Neural cell (in vitro differentiated cells): ENCODE measurements at regions not wholly inside any gene's neighbourhood (a gene's known extent, or its start where the extent isn't known, plus 50 kb on each side); places are given as distances from the start of the nearest gene placed in this dataset.

Experiments
- H2AFZ ChIP-seq: fragments of 200-600, 300-800 bp; sonication (generic), shearing (Covaris generic); 2 replicates; pipeline ENCODE4 v1.6.0; 2014; ENCODE audit warnings: low read depth, mild to moderate bottlenecking, antibody characterized with exemption, low read length, moderate library complexity
- H3F3A ChIP-seq: fragments of 200-600 bp; shearing (Covaris generic); 2 replicates; pipeline ENCODE4 v1.6.1; 2016; ENCODE audit warnings: mild to moderate bottlenecking, moderate library complexity, mixed read lengths, antibody characterized with exemption, low read length; ENCODE audit not compliant: insufficient read depth, poor library complexity, severe bottlenecking
- H3K27ac ChIP-seq: fragments of 200-600, 300-800 bp; sonication (generic), shearing (Covaris generic); 2 replicates; pipeline ENCODE4 v1.5.1; 2014; ENCODE audit warnings: mild to moderate bottlenecking, low read length, moderate library complexity
- H3K27me3 ChIP-seq: fragments of 300-800, 200-600 bp; sonication (generic), shearing (Covaris generic); 2 replicates; pipeline ENCODE4 v1.6.0; 2014; ENCODE audit warnings: mild to moderate bottlenecking, low read depth, low read length, moderate library complexity; ENCODE audit not compliant: insufficient read depth
- H3K36me3 ChIP-seq: fragments of 300-800, 200-600 bp; sonication (generic), shearing (Covaris generic); 2 replicates; pipeline ENCODE4 v1.5.1; 2014; ENCODE audit warnings: mild to moderate bottlenecking, antibody characterized with exemption, low read length, moderate library complexity; ENCODE audit not compliant: insufficient read depth
- H3K4me2 ChIP-seq: fragments of 300-800, 200-600 bp; sonication (generic), shearing (Covaris generic); 2 replicates; pipeline ENCODE4 v1.6.0; 2014; ENCODE audit warnings: mild to moderate bottlenecking, low read length
- H3K4me3 ChIP-seq: fragments of 300-800, 200-600 bp; sonication (generic), shearing (Covaris generic); 2 replicates; pipeline ENCODE4 v1.5.1; 2014; ENCODE audit warnings: mild to moderate bottlenecking, low read length, moderate library complexity
- H3K79me2 ChIP-seq: fragments of 200-600 bp; shearing (Covaris generic); replicated peaks from 2 replicates; pipeline ENCODE4 v1.6.0; 2014; ENCODE audit warnings: mild to moderate bottlenecking, low read length, moderate library complexity; ENCODE audit not compliant: insufficient read depth
- H3K9ac ChIP-seq: fragments of 300-800, 200-600 bp; sonication (generic), shearing (Covaris generic); 2 replicates; pipeline ENCODE4 v1.6.1; 2016; ENCODE audit warnings: mild to moderate bottlenecking, low read length, mixed read lengths
- H3K9me2 ChIP-seq: fragments of 200-600 bp; shearing (Covaris generic); 2 replicates; pipeline ENCODE4 v1.6.1; 2016; ENCODE audit warnings: mild to moderate bottlenecking, low read length, mixed read lengths; ENCODE audit not compliant: insufficient read depth
- H3K9me3 ChIP-seq: fragments of 200-600, 300-800 bp; sonication (generic), shearing (Covaris generic); 2 replicates; pipeline ENCODE4 v1.6.1; 2016; ENCODE audit warnings: mild to moderate bottlenecking, mixed run types, low read length, moderate library complexity, mixed read lengths
- H4K20me1 ChIP-seq: fragments of 200-600 bp; shearing (Covaris generic); 2 replicates; pipeline ENCODE4 v1.6.1; 2016; ENCODE audit warnings: mild to moderate bottlenecking, mixed run types; ENCODE audit not compliant: insufficient read depth
- CTCF ChIP-seq: fragments of 450-650 bp; IDR thresholded peaks from 2 replicates; pipeline ENCODE4 v1.5.1; 2014; ENCODE audit warnings: antibody characterized with exemption, mild to moderate bottlenecking, moderate library complexity; ENCODE audit not compliant: poor library complexity, severe bottlenecking
- EP300 ChIP-seq: fragments of 450-650 bp; conservative IDR thresholded peaks from 2 replicates; pipeline ENCODE4 v1.6.1; 2014; ENCODE audit warnings: antibody characterized with exemption, mild to moderate bottlenecking, moderate library complexity; ENCODE audit not compliant: poor library complexity, severe bottlenecking
- EZH2 ChIP-seq: fragments of 200-600, 300-800 bp; shearing (Covaris generic), sonication (generic); IDR thresholded peaks from 2 replicates; pipeline ENCODE4 v1.6.1; 2014; ENCODE audit warnings: antibody characterized with exemption, low read length, borderline replicate concordance, mild to moderate bottlenecking; ENCODE audit not compliant: insufficient read depth, poor library complexity, severe bottlenecking
- MXI1 ChIP-seq: fragments of 450-650 bp; conservative IDR thresholded peaks from 2 replicates; pipeline ENCODE4 v1.6.1; 2014; ENCODE audit warnings: antibody characterized with exemption, mild to moderate bottlenecking; ENCODE audit not compliant: poor library complexity, severe bottlenecking
- POLR2AphosphoS5 ChIP-seq: IDR thresholded peaks from 2 replicates; pipeline ENCODE4 v1.6.1; 2012
- RAD21 ChIP-seq: fragments of 450-650 bp; conservative IDR thresholded peaks from 2 replicates; pipeline ENCODE4 v1.6.1; 2014; ENCODE audit warnings: antibody characterized with exemption, mild to moderate bottlenecking, moderate library complexity
- REST ChIP-seq: IDR thresholded peaks from 2 replicates; pipeline ENCODE4 v1.6.1; 2012; ENCODE audit warnings: borderline replicate concordance
- SMC3 ChIP-seq: fragments of 450-650 bp; conservative IDR thresholded peaks from 2 replicates; pipeline ENCODE4 v1.6.1; 2014; ENCODE audit warnings: antibody characterized with exemption, mild to moderate bottlenecking, moderate library complexity; ENCODE audit not compliant: poor library complexity
- TAF1 ChIP-seq: IDR thresholded peaks from 2 replicates; pipeline ENCODE4 v1.6.1; 2012; ENCODE audit warnings: low read depth

GRCh38 chr5:17879276-17879675 lies 245.0 kb downstream of the TAF11L14 start:
- no peak for TF ChIP-seq EP300
- H3K4me3 ChIP-seq, result no peak overlapping the region

GRCh38 chr5:17880869-17881268 lies 246.6 kb downstream of the TAF11L14 start:
- no peaks in the 10 kb centered on the region for H3K79me2 ChIP-seq
- H3K36me3 ChIP-seq, result no peaks in the 10 kb centered on the region
- H3F3A ChIP-seq, result no peaks in the 10 kb centered on the region
- H2AFZ ChIP-seq, result no peak overlapping the region
- no peak overlapping the region for H3K9ac ChIP-seq
- no peak overlapping the region for H3K4me2 ChIP-seq
- no peaks in the 10 kb centered on the region for H3K9me3 ChIP-seq
- no peaks in the 10 kb centered on the region for H4K20me1 ChIP-seq
- no peaks in the 10 kb centered on the region for H3K27me3 ChIP-seq
- H3K9me2 ChIP-seq, result no peaks in the 10 kb centered on the region
- TF ChIP-seq EP300, result no peak
- H3K4me3 ChIP-seq, result no peak overlapping the region
- H3K27ac ChIP-seq, result no peak overlapping the region

More at GRCh38 chr5:17879276-17879675, 245.0 kb downstream of the TAF11L14 start:
- H3K27ac ChIP-seq, result no peak overlapping the region
- no peaks in the 10 kb centered on the region for H3K36me3 ChIP-seq
- no peaks in the 10 kb centered on the region for H3K27me3 ChIP-seq
- no peaks in the 10 kb centered on the region for H3K79me2 ChIP-seq
- no peak overlapping the region for H3K4me2 ChIP-seq
- H3F3A ChIP-seq, result no peaks in the 10 kb centered on the region
- H2AFZ ChIP-seq, result no peak overlapping the region
- no peaks in the 10 kb centered on the region for H3K9me2 ChIP-seq
- H3K9me3 ChIP-seq, result no peaks in the 10 kb centered on the region
- no peak overlapping the region for H3K9ac ChIP-seq
- H4K20me1 ChIP-seq, result no peaks in the 10 kb centered on the region

- H3F3A ChIP-seq, result no peaks in the 10 kb centered on the region
- no peak overlapping the region for H3K9ac ChIP-seq
- H3K9me2 ChIP-seq, result no peaks in the 10 kb centered on the region
- H3K36me3 ChIP-seq, result no peaks in the 10 kb centered on the region
- TF ChIP-seq SMC3 (no peak), TAF1 (no peak), CTCF (no peak), EZH2 (no peak)
- no peaks in the 10 kb centered on the region for H3K27me3 ChIP-seq
- no peaks in the 10 kb centered on the region for H4K20me1 ChIP-seq
- H3K9me3 ChIP-seq, result no peaks in the 10 kb centered on the region
- H3K4me2 ChIP-seq, result no peak overlapping the region
- H3K4me3 ChIP-seq, result no peak overlapping the region
- no peaks in the 10 kb centered on the region for H3K79me2 ChIP-seq
- H3K27ac ChIP-seq, result no peak overlapping the region
- H2AFZ ChIP-seq, result no peak overlapping the region
Measured at GRCh38 chr5:17882760-17883488, 248.7 kb downstream of the TAF11L14 start.

GRCh38 chr5:17888155-17888554 lies 253.9 kb downstream of the TAF11L14 start:
- TF ChIP-seq CTCF, result no peak
- TF ChIP-seq MXI1, result no peak
- no peak for TF ChIP-seq EZH2
- no peak for TF ChIP-seq SMC3
- TF ChIP-seq POLR2AphosphoS5, result no peak
- no peak for TF ChIP-seq TAF1
- TF ChIP-seq REST, result no peak
- no peak for TF ChIP-seq EP300
- no peak for TF ChIP-seq RAD21
- H2AFZ ChIP-seq, result no peak overlapping the region
- no peak overlapping the region for H3K4me2 ChIP-seq
- H3K4me3 ChIP-seq, result no peak overlapping the region
- no peaks in the 10 kb centered on the region for H4K20me1 ChIP-seq
- no peak overlapping the region for H3K27ac ChIP-seq
- no peaks in the 10 kb centered on the region for H3K9me3 ChIP-seq
- H3K9me2 ChIP-seq, result no peaks in the 10 kb centered on the region
- H3K9ac ChIP-seq, result no peak overlapping the region
- no peaks in the 10 kb centered on the region for H3K27me3 ChIP-seq
- H3K79me2 ChIP-seq, result no peaks in the 10 kb centered on the region
- H3K36me3 ChIP-seq, result no peaks in the 10 kb centered on the region
- no peaks in the 10 kb centered on the region for H3F3A ChIP-seq
